ENCODE measurements at regions not wholly inside any gene's neighbourhood (a gene's known extent, or its start where the extent isn't known, plus 50 kb on each side); places are given as distances from the start of the nearest gene placed in this dataset.

DNA sequence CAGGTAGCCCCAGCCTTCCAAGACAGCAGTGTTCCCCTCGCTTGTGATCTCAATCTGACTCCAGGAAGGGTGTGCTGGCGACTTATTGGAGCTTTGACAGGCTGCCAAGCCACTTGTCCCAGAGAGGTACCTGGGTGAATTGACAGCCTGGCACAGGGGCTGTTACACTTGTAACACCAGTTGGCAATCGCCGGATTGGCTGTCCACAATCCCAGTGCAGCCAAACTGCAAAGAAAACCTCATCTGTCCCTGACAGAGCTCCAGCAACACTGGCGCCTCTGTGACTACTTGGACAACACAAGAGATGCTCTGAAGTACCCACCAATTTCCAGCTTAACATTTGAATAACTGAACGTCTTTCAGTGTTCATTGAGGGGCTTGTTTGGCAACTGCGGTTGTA, 76.8 kb upstream of the PRPS1 start:
- TF ChIP-seq POLR2A (IDR thresholded peaks at IDR 0.05; ENCODE audit: low read depth, low read length) (no peak), HCFC1 (IDR thresholded peaks at IDR 0.05; ENCODE audit: low read length) (no peak), RFX5 (IDR thresholded peaks at IDR 0.05; ENCODE audit: low read depth, low read length) (no peak)
- TF ChIP-seq, protein P1, sequence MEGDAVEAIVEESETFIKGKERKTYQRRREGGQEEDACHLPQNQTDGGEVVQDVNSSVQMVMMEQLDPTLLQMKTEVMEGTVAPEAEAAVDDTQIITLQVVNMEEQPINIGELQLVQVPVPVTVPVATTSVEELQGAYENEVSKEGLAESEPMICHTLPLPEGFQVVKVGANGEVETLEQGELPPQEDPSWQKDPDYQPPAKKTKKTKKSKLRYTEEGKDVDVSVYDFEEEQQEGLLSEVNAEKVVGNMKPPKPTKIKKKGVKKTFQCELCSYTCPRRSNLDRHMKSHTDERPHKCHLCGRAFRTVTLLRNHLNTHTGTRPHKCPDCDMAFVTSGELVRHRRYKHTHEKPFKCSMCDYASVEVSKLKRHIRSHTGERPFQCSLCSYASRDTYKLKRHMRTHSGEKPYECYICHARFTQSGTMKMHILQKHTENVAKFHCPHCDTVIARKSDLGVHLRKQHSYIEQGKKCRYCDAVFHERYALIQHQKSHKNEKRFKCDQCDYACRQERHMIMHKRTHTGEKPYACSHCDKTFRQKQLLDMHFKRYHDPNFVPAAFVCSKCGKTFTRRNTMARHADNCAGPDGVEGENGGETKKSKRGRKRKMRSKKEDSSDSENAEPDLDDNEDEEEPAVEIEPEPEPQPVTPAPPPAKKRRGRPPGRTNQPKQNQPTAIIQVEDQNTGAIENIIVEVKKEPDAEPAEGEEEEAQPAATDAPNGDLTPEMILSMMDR (IDR thresholded peaks at IDR 0.05 in 2 of 3, conservative IDR thresholded peaks at IDR 0.05 in 1 of 3; ENCODE audit: control insufficient read depth in 2 of 3, extremely low read depth in 1 of 3, insufficient read depth in 1 of 3, low read depth in 3 of 3, low read length in 3 of 3), result no peak
- TF ChIP-seq, protein P2, sequence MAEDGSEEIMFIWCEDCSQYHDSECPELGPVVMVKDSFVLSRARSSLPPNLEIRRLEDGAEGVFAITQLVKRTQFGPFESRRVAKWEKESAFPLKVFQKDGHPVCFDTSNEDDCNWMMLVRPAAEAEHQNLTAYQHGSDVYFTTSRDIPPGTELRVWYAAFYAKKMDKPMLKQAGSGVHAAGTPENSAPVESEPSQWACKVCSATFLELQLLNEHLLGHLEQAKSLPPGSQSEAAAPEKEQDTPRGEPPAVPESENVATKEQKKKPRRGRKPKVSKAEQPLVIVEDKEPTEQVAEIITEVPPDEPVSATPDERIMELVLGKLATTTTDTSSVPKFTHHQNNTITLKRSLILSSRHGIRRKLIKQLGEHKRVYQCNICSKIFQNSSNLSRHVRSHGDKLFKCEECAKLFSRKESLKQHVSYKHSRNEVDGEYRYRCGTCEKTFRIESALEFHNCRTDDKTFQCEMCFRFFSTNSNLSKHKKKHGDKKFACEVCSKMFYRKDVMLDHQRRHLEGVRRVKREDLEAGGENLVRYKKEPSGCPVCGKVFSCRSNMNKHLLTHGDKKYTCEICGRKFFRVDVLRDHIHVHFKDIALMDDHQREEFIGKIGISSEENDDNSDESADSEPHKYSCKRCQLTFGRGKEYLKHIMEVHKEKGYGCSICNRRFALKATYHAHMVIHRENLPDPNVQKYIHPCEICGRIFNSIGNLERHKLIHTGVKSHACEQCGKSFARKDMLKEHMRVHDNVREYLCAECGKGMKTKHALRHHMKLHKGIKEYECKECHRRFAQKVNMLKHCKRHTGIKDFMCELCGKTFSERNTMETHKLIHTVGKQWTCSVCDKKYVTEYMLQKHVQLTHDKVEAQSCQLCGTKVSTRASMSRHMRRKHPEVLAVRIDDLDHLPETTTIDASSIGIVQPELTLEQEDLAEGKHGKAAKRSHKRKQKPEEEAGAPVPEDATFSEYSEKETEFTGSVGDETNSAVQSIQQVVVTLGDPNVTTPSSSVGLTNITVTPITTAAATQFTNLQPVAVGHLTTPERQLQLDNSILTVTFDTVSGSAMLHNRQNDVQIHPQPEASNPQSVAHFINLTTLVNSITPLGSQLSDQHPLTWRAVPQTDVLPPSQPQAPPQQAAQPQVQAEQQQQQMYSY (CRISPR knock-in tag; IDR thresholded peaks at IDR 0.05), result no peak
